Fibroblast of skin of right biceps (primary cell): ENCODE measurements at regions not wholly inside any gene's neighbourhood (a gene's known extent, or its start where the extent isn't known, plus 50 kb on each side); places are given as distances from the start of the nearest gene placed in this dataset.
"Not testable (repeated sequence)": the region's sequence is repeated elsewhere in the genome, so short reads cannot be mapped to it uniquely, and the experiment has no call there.

Experiments used
- DNase-seq: peaks from one replicate; pipeline ENCODE4 v3.0.0-alpha.2; 2013

DNA sequence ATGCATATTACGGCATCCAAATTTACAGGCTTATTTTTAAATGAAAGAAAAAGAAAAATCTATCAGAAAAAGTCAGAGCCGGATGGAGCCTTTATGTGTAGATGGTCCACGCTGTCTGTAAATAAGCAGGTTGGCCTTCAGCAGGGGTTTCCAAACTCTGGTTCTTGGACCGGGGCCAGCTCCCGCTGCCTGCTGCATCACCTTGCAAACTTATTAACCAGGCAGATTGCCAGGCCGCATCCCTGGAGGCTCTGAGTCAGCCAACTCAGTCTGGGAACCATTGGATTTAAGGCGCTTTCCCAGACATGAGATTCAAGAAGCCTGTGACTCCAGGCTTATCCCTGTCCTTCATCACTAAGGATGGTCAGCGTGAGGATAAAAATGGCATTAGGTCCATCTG, 212.4 kb downstream of the OPA1 start:
- DNase-seq, result peak; percentile 96

DNA sequence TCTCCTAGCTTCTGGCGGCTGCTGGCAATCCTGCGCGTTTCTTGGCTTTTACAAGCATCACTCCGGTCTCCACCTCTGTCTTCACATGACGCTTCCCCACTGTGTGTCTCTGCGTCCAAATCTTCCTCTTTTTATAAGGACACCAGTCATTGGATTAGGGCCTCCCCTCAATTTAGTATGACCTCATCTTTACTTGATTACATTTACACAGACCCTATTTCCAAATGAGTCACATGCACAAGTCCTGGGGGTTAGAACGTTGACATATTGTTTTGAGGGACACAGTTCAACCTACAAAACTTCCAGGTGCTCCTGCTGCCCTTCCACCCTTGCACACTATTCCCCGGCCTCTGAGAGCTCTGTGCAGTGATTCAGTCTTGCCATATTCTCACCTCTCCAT, 215.3 kb downstream of the OPA1 start:
- DNase-seq, result no peak

- DNase-seq, result no peak
These were observed 216.1 kb downstream of the OPA1 start for GRCh38 chr3:193809106-193809505.

- no peak for DNase-seq
These were observed 219.2 kb downstream of the OPA1 start for GRCh38 chr3:193812078-193812725.

GRCh38 chr3:193812791-193813500, 219.9 kb downstream of the OPA1 start:
- DNase-seq, result no peak

GRCh38 chr3:193813501-193813830, 220.5 kb downstream of the OPA1 start:
- no peak for DNase-seq

DNA sequence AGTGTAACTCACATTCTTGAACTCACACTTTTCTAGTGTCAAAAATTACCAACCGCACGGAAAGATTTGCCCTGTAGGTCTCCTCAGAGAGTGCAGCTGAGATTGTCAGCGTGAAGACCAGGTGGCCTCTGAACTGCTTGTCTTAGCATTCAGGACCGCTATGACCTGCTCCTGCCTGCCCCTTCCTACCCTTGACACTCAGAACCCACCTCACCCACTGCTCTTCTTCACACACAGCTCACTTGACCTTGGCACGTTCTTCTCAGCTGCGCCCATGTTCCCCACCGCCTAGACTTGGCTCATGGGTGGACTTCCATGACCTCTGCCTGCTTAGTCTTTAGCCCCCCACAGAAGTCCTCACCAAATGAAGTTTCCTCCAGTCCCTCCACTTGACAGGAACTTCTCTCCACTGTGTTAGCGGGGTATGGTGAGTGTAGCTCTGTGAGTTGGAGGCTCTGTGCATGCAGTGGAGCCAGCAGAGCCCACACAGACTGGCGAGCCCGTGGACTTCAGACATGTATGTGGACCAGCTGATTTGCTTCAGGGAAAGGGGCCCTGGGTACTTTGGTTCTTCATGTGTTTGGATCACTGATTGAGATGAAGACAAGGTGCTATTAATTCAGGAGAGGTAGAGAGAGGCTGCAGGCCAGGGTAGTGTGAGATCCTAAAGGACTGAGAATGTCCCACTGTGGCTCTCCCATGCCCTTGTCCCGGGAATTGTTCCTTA, 221.3 kb downstream of the OPA1 start:
- DNase-seq, result no peak

- no peak for DNase-seq
These were observed 222.4 kb downstream of the OPA1 start for GRCh38 chr3:193815246-193816027.

DNA sequence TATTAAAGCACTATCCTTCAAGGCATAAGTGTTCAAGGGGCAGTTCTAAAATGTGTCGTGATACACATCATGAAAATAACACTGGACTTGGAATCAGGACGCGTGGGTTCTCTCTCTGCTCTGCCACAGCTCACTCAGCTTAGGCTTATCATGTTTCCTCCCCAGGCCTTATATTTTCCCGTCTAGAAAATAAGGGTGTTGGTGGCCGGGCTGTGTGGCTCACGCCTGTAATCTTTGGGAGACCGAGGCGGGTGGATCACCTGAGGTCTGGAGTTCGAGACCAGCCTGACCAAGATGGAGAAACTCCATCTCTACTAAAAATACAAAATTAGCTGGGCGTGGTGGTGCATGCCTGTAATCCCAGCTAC, 223.0 kb downstream of the OPA1 start:
- DNase-seq, result no peak

DNA sequence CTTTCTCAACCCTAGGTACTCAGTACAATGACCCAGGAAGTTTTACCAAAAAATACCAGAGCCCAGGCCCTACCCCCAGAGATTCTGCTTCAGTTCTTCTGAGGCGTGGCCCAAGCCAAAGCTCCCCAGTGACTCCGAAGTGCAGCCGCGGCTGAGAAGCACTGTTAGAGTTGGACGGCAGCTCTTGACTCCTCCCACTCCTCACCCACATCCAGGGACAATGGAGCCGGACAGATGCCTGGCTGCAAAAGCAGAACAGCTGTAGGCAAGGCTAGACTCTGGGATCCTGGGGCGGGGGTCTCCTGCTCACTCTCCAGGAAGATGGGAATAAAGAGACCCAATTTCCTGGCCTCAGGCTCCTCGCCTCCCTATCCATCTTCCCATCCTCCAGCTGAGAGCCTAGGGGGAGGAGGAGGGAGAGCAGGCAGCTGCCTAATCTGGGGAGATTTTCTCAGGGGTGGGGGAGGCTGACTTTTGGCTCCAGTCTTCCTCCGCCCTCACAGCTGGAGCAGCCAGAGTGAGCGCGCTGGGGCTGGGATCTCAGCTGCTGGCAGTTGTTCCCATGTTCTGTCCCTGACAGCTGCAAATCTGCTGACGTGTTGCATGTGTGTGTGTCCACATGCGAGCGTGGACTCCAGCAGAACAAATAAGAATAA, 223.8 kb downstream of the OPA1 start:
- DNase-seq, result peak; percentile 41

DNA sequence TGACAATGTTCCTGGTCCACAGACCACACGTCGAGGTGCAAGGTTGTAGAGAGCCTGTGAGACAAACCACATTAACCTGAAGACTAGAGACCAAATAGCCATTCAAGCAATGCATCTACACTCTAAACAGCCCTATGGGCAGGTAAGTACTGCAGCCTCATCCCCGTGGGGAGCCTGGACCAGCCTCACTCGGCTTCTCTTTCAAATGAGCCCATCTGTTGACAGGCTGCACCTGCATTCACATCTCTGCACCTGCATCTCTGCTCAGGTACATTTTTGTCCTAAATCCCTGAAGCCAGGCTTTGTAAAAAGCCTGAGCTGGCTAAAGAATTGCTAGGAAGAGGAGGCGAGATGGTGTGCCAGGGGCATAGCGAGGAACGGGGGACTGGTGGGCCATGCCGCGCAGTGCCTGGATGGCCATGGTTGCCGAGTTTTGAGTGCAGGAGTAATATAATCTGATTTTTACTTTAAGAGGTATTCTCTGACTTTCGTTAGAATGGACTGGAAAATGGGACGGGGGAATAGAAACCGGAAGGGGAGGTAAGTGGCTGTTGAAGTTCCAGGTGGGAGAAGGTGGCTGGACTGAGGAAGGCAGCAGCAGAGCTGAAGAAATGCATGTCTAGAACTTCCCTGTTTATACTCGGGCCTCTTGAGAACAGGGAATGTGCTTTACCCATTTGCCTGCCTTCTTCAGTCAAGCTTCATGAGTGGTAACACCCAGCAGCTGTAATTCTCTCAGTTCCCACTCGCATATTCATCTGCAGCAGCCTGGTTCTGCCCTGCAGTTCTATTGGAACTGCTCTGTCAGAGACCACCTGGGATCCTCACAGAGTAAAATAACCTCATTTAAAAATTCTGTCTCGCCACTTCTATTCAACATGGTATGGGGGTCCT, 226.4 kb downstream of the OPA1 start:
- no peak for DNase-seq

DNA sequence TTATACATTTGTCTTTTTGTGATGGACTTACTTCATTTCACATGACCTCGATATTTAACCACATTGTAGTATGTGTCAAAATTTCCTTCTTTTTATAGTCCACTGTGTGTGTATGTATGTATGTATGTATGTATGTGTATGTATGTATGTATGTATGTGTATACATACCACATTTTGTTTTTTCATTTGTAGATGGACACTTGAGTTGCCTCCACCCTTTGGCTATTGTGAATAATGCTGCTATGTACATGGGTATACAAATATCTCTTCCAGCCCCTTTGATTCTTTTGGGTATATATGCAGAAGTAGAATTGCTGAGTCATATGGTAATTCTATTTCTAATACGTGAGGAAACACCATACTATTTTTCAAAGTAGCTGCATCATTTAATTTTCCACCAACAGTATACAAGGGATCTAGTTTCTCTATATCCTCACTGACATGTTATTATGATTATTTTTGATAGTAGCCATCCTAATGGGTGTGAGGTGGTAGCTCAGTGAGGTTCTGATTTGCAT, 228.2 kb downstream of the OPA1 start:
- no peak for DNase-seq

GRCh38 chr3:193822492-193823212, 229.6 kb downstream of the OPA1 start:
- DNase-seq, result peak; percentile 84

DNA sequence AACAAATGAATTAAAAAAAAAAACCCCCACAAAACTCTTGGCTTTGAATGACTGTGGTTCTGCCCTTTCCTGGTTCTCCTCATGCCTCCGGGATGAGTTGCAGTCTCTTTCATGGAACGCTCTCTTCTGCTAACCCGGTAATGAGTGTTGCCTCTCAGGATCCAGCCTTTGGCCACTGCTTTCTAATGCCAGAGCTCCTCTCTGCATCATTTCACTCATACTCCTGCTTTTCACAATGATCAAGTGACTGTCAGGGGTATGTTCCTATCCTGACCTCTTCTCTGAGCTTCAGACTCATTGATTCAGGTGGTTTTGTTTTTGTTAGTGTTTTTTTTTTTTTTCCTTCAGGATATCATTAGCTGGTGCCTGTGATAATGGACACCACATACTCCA, 230.2 kb downstream of the OPA1 start:
- not testable (repeated sequence) for DNase-seq

DNA sequence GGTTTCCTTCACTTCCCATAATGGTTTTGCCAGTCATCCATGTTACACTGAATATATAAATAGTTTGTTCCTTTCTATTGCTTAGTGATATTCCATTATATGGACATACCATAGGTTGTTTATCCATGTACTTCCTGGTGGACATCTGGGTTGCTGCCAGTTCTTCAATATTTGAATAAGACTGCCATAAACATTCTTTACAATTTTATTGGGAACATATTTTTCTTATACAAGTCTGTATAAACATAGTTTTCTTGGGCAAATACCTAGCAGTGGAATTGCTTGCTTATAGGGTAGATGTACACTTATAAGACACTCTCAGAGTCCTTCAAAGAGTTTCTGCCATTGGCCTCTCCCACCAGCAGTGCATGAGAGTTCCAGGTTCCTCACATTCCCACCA, 231.4 kb downstream of the OPA1 start:
- DNase-seq, result no peak

DNA sequence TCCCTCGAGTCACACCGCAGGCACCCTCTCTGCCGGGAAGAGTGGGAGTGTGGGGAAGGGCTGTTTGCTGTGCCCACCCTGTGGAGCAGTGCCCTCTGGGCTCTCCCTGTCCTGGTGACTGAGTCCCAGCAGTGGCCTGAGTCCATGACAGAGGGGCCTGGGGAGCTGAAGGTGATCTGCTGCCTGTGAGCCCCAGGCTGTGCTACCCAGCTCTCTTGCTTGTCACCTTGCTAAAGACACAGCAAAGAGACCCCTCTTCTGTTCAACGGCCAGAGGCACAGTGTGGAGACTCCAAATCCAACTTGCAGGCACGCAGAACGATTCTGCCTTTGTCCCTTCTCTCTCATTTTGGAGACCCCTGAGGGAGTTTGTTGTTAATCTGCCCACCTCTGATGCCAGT, 232.6 kb downstream of the OPA1 start:
- DNase-seq, result no peak

DNA sequence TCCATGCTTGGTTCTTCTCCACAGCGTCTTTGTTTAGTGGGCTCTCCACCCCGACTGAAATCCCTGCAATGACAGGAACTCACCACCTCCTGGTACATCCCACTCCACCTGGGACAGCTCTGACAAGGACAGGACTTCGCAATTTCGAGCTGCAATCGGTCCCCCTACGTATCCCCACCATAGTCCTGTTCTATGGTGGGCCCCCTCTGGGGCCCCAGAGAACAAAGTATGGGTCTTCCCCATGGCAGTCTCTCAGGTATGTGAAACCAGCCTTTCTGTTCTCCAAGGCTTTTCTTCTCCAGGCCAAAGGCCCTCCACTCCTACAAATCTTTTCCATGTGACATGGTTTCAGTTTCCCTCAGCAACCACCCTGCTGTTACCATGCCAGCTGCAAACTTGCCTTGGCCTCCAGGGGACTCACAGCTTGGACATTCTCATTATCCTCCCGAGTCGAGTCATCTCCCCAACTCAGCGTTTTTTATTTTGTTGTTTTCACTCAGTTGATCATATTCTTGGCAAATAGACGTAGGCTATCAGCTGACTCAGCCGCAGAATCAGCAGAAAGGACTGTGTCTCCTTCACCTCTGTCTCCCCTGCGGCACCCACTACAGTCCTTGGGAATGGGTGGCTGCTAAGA, 233.3 kb downstream of the OPA1 start:
- peak; percentile 76 for DNase-seq

- DNase-seq, result no peak
These were observed 234.1 kb downstream of the OPA1 start for GRCh38 chr3:193827040-193827669.

- no peak for DNase-seq
These were observed 234.9 kb downstream of the OPA1 start for GRCh38 chr3:193827871-193828270.

DNA sequence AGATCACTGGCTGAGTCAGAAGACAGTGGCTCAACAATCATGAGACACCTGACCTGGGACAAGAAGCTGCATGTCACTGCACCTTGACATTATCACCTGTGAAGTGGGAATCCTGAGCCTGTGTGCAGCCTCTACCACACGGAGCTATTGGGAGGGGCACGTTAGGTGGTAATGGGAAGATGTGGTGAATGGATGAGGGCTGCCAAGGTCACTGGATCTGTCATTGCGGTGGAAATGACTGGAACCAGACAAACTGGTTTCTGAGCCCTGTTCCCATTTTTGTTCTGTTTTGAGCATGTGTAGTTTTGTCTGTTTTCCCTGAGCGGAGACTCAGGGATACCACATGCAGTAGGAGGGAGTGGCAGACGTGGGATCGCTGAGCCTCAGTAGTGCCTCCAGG, 235.5 kb downstream of the OPA1 start:
- DNase-seq, result no peak
